ENCODE measurements at regions not wholly inside any gene's neighbourhood (a gene's known extent, or its start where the extent isn't known, plus 50 kb on each side); places are given as distances from the start of the nearest gene placed in this dataset.

DNA sequence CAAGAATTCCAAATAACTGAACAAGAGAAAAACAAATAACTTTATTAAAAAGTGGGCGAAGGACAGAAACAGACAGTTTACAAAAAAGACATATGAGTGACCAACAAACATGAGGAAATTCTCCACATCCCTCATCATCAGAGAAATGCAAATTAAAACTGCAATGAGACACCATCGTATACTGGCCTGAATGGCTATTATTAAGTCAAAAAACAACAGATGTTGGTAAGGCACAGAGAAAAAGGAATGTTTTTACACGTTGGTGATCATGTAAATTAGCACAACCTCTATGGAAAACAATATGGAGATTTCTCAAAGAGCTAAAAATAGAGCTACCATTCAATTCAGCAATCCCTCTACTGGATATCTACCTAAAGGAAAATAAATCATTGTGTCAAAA lies 1260.4 kb upstream of the ALCAM start:
- TF ChIP-seq, protein P1, sequence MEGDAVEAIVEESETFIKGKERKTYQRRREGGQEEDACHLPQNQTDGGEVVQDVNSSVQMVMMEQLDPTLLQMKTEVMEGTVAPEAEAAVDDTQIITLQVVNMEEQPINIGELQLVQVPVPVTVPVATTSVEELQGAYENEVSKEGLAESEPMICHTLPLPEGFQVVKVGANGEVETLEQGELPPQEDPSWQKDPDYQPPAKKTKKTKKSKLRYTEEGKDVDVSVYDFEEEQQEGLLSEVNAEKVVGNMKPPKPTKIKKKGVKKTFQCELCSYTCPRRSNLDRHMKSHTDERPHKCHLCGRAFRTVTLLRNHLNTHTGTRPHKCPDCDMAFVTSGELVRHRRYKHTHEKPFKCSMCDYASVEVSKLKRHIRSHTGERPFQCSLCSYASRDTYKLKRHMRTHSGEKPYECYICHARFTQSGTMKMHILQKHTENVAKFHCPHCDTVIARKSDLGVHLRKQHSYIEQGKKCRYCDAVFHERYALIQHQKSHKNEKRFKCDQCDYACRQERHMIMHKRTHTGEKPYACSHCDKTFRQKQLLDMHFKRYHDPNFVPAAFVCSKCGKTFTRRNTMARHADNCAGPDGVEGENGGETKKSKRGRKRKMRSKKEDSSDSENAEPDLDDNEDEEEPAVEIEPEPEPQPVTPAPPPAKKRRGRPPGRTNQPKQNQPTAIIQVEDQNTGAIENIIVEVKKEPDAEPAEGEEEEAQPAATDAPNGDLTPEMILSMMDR (IDR thresholded peaks at IDR 0.05), result no peak
- no peak for TF ChIP-seq POLR2A (IDR thresholded peaks at IDR 0.05)
